Ishikawa (cell line): ENCODE measurements at regions not wholly inside any gene's neighbourhood (a gene's known extent, or its start where the extent isn't known, plus 50 kb on each side); places are given as distances from the start of the nearest gene placed in this dataset.

ENCODE experiments used
- CEBPB ChIP-seq: IDR thresholded peaks from 2 replicates; pipeline ENCODE4 v1.6.1; 2012
- CREB1 ChIP-seq: IDR thresholded peaks from 2 replicates; pipeline ENCODE4 v1.6.1; 2012; ENCODE audit warnings: low read depth
- EGR1 ChIP-seq: IDR thresholded peaks from 2 replicates; pipeline ENCODE4 v1.6.1; 2012
- EP300 ChIP-seq: IDR thresholded peaks from 2 replicates; pipeline ENCODE4 v1.6.1; 2012; ENCODE audit warnings: borderline replicate concordance
- FOXM1 ChIP-seq: IDR thresholded peaks from 2 replicates; pipeline ENCODE4 v1.6.1; 2012; ENCODE audit warnings: low read depth, borderline replicate concordance
- NFIC ChIP-seq: IDR thresholded peaks from 2 replicates; pipeline ENCODE4 v1.6.1; 2012
- RAD21 ChIP-seq: IDR thresholded peaks from 2 replicates; pipeline ENCODE4 v1.6.1; 2012; ENCODE audit warnings: low read depth
- REST ChIP-seq: IDR thresholded peaks from 2 replicates; pipeline ENCODE4 v1.6.1; 2012; ENCODE audit warnings: low read depth, mild to moderate bottlenecking
- TAF1 ChIP-seq: IDR thresholded peaks from 2 replicates; pipeline ENCODE4 v1.6.1; 2012; ENCODE audit warnings: low read depth, mild to moderate bottlenecking
- TCF12 ChIP-seq: IDR thresholded peaks from 2 replicates; pipeline ENCODE4 v1.6.1; 2012; ENCODE audit warnings: low read depth
- TEAD4 ChIP-seq: IDR thresholded peaks from 2 replicates; pipeline ENCODE4 v1.6.1; 2012
- YY1 ChIP-seq: IDR thresholded peaks from 2 replicates; pipeline ENCODE4 v1.6.1; 2012; ENCODE audit warnings: low read depth
- ZBTB7A ChIP-seq: IDR thresholded peaks from 2 replicates; pipeline ENCODE4 v1.6.1; 2012; ENCODE audit warnings: low read depth
- TF ChIP-seq, protein P1 (sequence below): IDR thresholded peaks from 2 replicates; pipeline ENCODE4 v1.6.1; 2012
- TF ChIP-seq, protein P2 (sequence below): IDR thresholded peaks from 2 replicates; pipeline ENCODE4 v1.6.1; 2012

DNA sequence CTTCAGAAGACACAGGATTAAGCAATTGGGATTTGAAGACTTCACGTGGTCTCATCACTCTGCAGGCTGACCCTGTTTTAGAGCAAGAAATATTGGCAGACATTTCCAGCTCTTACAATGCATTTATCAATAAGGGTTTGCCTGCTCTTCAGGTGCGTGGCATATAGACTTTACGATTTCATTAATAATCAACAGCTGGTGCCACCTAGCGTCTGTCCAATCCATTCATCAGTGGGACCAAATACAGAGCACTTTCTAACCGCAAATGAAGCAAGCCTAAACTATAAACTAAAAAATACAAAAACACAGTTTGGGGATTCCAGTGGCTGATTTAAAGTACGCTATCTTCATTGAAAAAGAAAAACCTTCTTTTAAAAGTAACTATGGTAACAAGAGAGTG lies 125.4 kb upstream of the DMD start:
- peak; percentile 19; the same call in 1 of the 2 replicates for TF ChIP-seq RAD21
- no peak for TF ChIP-seq ZBTB7A

GRCh38 chrX:33333271-33333670 lies 121.9 kb upstream of the DMD start:
- TF ChIP-seq FOXM1 (no peak), RAD21 (no peak), TEAD4 (no peak), CEBPB (no peak), EP300 (no peak), TAF1 (no peak), CREB1 (no peak), ZBTB7A (no peak), EGR1 (no peak), NFIC (no peak), YY1 (no peak)
- TF ChIP-seq, protein P1, sequence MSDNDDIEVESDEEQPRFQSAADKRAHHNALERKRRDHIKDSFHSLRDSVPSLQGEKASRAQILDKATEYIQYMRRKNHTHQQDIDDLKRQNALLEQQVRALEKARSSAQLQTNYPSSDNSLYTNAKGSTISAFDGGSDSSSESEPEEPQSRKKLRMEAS, result no peak
- TF ChIP-seq, protein P2, sequence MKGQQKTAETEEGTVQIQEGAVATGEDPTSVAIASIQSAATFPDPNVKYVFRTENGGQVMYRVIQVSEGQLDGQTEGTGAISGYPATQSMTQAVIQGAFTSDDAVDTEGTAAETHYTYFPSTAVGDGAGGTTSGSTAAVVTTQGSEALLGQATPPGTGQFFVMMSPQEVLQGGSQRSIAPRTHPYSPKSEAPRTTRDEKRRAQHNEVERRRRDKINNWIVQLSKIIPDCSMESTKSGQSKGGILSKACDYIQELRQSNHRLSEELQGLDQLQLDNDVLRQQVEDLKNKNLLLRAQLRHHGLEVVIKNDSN, result no peak

DNA sequence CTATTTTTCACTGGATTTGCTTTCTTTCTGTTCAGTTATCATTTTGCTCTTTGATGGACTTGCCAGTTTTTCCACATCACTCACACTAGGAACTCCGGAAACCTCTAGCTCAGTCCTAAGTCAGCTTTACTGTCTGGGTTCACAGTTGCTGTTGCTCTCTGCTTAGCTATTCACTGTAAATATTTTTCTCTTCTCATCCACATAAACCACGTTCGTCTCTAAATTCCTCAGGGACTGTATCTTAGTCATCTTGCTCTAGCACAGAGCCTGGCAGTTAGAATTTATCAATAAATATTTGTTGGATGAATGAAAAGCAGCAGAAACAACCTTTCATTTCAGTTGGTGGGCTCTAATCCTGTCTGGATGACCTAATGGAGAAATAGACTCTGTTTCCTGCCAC lies 119.4 kb upstream of the DMD start:
- no peak for TF ChIP-seq EGR1
- TF ChIP-seq TAF1, result no peak
- TF ChIP-seq, protein P1, result no peak
- TF ChIP-seq TEAD4, result no peak
- no peak for TF ChIP-seq CREB1
- TF ChIP-seq, protein P2, result no peak
- no peak for TF ChIP-seq EP300
- TF ChIP-seq TCF12, result no peak
- no peak for TF ChIP-seq ZBTB7A
- no peak for TF ChIP-seq YY1
- TF ChIP-seq FOXM1, result no peak

DNA sequence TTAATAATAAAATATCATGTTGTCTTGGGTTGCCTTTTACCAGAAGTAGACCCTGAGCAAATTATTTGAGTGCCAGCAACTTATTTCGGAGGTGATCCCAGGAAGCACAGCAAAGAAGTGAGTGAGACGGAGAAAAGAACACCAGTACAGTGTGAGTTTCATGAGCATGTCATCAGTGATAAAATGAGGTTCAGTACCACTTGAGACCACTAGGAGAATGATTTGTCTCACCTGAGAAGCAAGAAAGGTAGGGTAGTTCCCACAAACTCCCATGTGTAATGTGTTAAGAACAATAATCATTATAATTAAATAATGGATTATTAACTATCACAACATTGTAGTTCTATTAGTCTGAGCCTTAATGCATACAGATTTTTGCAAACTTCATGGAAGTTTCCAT lies 112.8 kb upstream of the DMD start:
- TF ChIP-seq FOXM1 (no peak), NFIC (no peak), YY1 (no peak), EP300 (no peak), ZBTB7A (no peak), CEBPB (no peak), TCF12 (no peak), CREB1 (no peak), REST (no peak), TEAD4 (no peak), EGR1 (no peak), TAF1 (no peak), RAD21 (no peak)
- TF ChIP-seq, protein P1, result no peak
- TF ChIP-seq, protein P2, result no peak

GRCh38 chrX:33307911-33308354 lies 96.6 kb upstream of the DMD start:
- TF ChIP-seq, protein P2, result no peak
- TF ChIP-seq FOXM1, result no peak
- TF ChIP-seq TEAD4, result no peak
- TF ChIP-seq TAF1, result no peak
- no peak for TF ChIP-seq REST
- TF ChIP-seq TCF12, result no peak
- no peak for TF ChIP-seq CEBPB
- TF ChIP-seq EP300, result no peak
- TF ChIP-seq, protein P1, result no peak
- no peak for TF ChIP-seq ZBTB7A
- TF ChIP-seq RAD21, result no peak
- no peak for TF ChIP-seq EGR1
- TF ChIP-seq NFIC, result no peak
- no peak for TF ChIP-seq YY1
- no peak for TF ChIP-seq CREB1
